AG20443 (cell line): ENCODE measurements at regions not wholly inside any gene's neighbourhood (a gene's known extent, or its start where the extent isn't known, plus 50 kb on each side); places are given as distances from the start of the nearest gene placed in this dataset.
A peak's percentile ranks its signal among the peaks of the same experiment; 100 is the strongest.
"Not testable (repeated sequence)": the region's sequence is repeated elsewhere in the genome, so short reads cannot be mapped to it uniquely, and the experiment has no call there.

Experiments used
- DNase-seq: peaks from one replicate; pipeline ENCODE4 v3.0.0; 2012; ENCODE audit warnings: low spot score, mixed read lengths

DNA sequence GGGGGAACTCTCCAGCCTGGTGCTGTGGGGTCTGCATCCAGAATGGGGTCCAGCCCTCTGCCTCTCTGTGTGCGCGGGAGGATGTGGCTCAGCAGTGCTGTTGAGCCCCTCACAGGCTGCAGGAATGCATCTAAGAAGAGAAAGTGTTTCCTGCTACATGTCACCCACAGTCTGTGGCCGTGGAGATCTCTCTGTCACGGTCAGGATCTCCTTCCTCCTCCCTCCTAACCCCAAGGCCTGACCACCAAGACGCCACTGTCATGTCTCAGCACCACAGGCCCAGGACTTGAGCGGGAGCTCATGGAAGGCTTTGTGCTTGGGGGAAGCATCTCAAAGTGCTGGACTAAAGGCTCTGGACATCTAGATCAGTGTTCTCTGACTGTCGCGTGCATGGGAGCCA, 90.1 kb downstream of the SREK1 start:
- DNase-seq = no peak

DNA sequence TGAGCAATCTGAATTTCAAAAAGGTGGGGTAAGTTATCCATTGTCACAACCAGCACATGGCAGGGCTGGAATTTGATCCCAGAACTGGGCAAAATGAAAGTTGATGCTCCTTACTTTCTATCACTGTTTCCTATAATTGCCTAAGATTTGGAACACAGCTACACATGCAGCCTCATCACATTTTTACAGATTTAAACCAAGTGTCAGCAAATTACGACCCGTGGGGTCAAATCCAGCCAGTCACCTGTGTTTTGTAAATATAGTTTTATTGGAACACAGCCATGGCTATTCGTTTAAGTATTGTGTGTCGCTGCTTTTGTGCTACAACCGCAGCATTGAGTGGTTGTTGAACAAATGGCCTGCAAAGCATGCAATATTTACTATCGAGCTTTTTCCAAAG, 94.3 kb downstream of the SREK1 start:
- DNase-seq = no peak

DNA sequence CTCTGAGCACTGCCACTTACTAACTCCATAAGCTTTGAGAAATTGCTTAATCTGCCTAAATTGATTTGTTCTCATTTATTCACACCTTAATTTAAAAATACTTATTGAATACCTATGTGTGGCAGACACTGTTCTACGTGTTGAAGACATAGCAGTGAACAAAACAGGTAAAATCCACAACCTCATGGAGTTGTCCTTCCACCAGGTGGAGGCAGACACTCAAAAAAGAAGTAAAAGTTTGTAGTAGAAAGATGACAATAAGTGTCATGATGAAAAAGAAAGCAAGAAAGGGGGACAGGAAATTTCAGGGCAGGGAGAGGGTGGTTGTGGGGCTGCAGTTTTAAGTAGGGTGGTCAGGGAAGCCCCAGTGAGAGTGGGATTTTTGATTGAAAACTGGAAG, 94.9 kb downstream of the SREK1 start:
- DNase-seq = no peak

DNA sequence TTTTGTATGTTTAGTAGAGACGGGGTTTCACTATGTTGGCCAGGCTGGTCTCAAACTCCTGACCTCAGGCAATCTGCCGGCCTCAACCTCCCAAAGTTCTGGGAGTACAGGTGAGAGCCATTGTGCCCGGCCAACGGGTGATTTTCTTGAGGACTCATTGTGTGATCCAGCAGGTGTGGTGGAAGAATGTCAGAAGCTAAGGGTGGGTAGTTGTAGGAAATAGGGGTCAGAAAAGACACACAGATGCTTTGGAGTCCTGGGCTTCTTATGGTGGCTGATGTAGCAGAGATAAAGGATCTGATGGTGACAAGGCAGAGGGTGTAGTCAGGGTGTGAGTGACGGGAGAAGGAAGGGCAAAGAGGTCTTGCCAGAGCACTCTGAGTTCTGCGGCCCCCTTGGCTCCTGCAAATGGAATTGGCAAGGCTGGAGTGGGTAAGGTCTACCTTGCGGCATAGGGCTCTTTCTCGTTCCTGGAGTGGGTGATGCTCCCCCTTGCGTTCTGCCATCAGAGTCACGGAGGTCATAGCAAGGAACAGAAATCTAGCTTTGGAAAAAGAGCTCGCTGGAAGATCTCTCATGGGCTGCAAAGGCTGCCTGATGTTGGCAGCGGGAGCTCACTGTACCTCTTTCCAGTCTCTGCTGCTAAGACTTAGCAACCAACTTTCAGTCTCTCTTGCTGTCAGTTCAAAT, 97.2 kb downstream of the SREK1 start:
- DNase-seq = no peak

DNA sequence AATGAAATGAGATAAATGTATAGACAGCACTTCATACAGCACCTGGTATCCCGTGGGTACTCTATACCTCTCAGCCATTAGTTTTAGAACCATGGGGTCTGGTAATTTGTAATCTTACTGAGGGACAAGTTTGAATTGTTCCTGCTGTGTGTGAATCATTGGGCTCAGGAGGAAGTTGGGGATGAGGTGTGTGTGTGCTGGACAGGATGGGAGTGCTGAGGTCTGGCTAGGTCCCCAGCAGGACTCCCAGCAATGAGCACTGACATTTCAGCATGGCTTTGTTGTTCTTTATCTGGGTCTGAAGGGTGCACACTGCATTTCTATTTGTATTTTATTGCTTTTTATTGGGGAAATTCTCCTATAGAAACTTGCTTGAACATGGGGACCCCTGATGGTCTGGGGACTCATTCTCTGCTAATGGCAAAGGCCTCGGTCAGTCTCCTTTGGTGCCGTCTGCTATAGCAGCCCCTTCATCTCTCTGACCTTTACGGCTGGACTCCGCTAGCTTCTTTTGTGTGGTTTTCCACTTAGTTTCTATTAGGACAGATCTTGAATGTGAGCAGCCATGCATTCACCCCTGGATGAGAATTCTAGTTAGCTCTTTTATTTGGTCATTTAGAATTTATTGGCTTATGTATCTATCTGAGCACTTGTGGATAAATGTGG, 98.1 kb downstream of the SREK1 start:
- no peak for DNase-seq

DNA sequence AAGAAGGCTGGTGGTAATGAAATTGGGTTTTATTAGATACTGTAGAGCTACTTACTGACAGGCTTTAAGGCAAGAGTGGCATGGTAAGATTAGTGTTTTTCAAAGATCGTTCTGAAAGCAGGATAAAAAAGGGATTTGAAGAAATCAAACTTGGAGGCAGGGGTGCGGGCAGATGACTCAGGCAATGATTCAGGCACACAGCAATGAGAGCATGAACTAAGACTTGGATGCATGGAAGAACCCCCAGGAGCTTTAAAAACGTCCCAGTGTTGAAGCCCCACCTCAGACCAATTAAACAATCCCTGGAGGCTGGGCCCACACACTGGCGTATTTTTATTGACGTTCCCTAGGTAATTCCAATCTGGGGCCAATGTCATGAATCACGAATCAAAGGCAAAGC, 102.5 kb downstream of the SREK1 start:
- DNase-seq = peak; percentile 67

DNA sequence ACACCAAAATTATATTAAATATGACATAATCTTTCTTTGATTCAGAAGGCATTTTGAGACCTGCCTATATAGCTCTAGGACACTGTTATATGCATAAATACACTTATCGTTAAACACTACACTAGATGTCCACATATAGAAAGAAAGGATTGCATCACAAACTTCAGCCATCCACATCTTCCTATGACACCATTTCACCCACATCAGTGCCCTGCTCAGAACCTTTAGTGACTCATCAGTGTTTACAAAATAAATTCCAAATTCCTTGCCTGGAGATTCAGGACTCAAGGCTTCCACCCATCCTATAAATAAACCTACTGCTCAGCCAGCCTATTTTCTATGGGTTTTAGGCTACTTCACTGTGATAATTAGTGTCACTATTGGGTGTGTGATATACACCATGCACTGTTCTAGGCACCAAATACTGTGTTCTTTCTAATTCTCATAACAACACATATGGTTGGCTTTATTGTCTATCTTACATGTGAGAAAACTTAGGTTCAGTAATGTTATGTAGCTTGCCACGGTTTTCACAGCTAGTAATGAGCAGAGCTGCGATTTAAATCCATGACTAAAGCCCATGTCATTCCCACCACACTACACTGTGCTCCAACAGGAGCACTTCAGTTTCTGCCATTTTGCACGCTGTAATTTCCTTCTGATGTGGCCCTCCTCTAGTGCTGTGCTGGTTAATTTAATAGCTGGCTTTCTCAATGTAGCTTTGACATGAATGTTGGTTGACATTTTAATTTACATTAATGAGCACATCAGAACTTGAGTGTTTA, 103.3 kb downstream of the SREK1 start:
- peak; percentile 79 for DNase-seq

DNA sequence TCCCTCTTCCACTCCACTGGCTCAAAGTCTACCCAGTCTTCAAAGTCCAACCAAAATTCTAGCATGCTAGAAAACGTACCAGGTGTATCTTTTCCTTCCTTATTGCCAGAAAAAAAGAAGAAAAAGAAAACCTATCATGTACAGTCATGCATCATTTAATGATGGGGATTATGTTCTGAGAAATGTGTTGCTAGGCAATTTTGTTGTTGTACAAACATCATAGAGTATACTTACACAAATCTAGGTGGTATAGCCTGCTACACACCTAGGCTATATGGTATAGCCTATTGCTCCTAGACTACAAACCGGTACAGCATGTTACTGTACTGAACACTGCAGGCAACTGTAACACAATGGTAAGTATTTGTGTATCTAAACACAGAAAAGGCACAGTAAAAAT, 104.8 kb downstream of the SREK1 start:
- no peak for DNase-seq

DNA sequence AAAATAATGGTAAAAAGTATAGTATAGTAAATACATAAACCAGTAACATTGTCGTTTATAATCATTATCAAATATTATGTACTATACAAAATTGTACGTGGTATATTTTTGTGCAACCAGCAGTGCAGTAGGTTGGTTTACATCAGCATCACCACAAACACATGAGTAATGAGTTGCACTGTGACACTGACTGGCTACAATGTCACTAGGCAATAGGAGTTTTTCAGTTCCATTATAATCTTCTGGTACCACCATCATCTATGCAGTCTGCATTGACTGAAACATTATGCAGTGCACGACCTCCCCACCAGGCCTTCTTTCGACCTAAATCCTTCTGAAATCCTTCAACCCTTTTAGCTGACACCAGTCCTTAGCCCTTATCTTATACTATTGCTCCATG, 105.8 kb downstream of the SREK1 start:
- no peak for DNase-seq

DNA sequence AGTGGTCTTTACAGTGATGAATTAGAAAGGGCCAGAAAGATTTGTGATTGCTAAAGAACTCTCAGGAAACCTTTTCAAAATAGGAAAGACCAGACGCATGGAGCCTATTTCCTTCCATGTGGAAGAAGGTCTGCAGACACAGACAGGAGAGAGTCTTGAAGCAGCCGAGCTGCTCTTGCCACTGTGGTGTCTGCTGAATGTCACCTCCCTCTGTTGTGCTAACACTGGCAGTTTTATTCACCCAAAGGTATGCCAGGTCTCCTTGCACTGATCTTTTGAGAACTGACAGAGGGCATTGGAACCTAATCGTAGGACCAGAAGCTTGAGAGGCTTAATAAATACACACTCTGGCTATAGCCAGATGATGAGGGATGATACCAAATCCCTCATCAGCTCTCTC, 108.7 kb downstream of the SREK1 start:
- no peak for DNase-seq

DNA sequence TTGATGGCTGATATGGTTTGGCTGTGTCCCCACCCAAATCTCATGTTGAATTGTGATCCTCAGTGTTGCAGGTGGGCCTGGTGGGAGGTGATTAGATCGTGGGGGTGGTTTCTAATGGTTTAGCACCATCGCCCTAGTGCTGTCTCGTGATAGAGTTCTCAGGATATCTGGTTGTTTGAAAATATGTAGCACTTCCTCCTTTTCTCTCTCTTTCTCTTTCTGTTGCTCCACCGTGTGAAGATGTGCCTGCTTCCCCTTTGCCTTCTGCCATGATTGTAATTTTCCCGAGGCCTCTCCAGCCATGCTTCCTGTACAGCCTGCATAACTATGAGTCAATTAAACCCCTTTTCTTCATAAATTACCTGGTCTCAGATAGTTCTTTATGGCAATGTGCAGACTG, 111.6 kb downstream of the SREK1 start:
- no peak for DNase-seq

DNA sequence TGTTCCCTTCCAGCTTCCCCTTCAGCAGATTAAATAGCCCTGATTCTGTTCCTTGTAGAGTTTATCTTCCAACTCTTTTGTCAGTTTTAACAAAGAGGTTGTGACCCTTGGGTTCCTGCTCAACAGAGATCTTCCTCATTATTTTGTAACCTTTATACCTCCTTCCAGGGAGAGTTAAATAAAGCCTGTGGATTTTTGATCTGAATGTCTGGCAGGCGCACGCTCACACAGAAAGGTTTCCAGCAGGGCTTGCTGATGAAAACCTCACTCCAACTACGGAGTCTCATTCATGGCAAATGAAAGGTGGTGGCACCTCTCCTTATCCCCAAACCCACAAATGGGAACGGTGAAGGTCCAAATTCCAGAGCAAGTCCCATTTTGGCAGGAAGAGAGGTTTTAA, 129.0 kb downstream of the SREK1 start:
- no peak for DNase-seq

DNA sequence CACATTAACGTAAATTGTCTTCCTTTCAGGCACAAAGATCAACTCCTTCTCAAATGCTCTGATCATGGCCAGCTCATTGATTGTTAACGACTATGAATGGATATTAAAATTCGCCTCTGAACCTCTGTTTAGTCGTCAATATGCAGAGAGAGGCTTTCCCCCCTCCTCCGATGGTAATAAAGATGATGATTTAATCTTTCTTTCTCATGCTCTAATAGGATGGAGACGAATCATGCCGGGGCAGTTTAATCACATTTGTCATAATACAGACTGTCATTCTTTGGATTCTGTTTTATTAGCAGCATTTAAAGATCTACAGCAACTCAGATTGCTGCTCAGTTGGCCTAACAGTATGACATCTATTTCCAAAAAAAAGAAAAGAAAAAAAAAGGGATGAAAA, 132.9 kb downstream of the SREK1 start:
- no peak for DNase-seq

DNA sequence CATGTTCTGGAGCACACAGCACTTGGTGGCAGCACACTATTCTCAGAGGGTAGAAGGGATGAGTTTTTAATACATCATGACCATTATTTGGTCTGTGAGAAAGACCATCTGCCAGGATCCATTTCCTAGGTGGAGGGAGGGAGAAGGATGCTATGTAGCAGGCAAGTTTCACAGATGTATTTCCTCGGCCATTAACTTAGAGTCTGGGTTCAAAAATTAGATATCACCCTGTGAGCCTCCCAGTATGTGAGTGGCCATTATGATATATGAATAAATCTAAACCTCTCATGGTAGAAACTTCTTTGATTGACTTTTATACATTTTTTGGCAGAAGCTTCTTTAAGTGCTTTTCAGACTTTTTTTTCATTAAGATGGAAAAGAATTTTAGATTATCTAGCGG, 133.9 kb downstream of the SREK1 start:
- no peak for DNase-seq

DNA sequence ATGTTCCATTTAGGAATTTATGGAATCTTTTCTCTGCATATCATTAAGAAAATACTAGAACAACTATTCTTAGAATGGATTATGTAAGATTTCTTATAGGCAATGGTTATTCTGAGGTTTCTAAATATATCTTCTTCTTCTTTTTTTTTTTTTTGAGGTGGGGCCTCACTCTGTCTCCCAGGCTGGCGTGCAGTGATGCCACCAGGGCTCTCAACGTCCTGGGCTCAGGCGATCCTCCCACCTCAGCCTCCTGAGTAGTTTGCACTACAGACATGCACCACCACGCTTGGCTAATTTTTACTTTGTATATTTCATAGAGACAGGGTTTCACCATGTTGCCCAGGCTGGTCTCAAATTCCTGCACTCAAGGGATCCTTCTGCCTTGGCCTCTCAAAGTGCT, 137.2 kb downstream of the SREK1 start:
- no peak for DNase-seq

DNA sequence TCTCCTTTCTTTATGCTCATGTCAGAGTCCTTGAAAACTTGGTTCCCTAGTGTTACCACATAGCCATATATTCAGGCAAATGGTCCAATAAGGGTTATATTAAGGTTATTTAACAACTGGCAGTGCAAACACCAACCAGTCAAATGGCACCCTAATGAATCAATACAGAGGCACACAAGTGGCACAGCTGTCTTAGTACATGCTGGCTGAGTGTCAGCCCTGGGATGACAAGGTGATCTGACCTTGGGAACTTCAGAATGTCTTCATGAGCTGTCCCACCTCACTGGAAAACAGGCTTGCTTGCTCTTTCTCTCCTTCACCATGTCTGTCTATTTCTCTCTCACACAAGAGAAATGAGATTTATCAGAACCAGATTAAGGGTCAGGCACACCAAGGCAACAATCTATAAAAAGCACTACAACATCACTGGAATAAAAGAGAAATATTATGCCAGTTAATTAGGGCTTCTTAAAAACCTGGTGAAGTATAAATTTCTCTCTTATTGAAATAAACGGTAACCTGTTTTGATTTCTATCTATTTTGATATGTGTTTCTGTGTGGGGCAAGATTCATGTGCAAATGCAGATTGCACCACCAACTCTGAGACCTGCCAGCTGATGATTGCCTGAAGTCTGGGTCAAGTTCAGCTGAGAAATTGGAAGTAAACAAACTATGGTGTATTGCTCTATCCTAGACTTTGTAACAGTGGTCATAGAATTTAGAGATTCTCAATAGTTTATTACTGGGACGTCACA, 140.7 kb downstream of the SREK1 start:
- DNase-seq = no peak

DNA sequence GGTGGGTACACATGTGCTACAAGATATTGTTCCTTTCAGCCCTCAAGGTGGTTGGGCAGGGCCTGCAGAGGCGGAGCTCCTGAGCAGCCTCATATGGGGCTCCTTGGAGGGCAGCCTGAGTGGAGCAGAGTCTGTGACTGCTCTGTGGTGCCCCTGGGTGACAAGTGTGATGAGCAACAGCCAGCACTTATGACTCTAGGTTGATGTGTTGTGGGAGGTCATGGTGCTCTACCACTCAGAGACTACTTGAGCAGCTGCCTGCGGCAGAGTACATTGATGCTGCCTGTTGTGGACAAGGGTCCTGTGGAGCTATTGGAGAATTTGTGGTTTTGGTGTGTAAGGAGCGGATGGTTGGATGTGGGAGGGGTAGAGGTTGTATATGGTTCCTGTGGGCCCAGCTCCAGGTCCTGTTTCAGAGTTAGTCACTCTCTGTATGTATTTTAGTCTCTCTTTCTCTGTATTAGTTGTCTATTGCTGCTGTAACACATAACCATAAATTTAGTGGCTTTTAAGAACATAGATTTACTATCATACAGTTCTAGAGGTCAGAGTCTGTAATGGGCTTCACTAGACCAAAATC, 141.3 kb downstream of the SREK1 start:
- no peak for DNase-seq

DNA sequence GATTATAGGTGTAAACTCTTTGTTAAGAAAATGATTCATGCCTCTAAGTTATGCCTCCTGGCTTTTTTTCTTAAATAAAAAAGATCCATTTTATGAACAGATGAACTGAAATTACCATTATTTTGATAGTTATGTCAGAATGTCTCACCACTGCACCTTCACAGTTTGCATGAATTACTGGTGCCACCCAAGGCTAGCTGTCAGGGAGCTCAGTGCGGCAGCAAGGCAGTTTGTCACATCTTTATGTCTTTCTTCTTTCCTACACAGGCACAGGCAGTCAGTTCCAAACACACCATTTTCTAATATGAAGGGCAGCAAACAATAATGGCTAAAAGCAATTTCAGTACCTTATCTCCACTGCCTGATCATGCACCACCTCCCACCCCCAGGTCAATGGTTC, 147.7 kb downstream of the SREK1 start:
- no peak for DNase-seq

DNA sequence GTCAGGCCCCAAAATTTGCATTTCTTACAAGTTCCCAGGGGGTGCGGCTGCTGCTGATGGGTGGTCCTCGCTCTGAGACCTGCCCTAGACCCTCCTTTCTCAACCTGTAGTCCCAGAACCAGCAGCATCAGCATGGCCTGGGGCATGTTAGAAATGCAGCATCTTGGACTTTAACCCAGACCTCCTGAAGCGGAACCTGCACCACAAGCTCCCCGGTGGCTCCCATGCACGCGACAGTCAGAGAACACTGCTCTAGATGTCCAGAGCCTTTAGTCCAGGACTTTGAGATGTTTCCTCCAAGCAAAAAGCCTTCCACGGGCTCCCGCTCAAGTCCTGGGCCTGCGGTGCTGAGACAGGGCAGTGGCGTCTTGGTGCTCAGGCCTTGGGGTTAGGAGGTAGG, 149.8 kb downstream of the SREK1 start:
- not testable (repeated sequence) for DNase-seq

DNA sequence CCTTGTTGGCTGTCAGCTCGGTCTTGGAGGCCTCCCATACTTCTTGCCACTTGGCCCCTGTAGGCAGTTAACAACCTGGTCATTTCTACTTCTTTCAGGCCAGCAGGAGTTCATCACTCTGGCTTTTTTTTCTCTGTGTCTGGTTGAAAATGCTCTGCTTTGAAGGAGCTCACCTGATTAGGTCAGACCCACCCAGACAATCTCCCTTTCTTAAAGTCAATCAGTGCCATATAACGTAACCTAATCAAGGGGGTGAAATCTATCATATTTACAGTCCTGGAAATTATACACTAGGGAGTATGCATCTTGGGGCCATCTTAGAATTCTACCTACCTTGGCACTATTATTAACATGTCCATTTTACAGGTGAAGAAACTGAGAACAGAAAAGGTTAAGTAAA, 155.4 kb downstream of the SREK1 start:
- DNase-seq = no peak

DNA sequence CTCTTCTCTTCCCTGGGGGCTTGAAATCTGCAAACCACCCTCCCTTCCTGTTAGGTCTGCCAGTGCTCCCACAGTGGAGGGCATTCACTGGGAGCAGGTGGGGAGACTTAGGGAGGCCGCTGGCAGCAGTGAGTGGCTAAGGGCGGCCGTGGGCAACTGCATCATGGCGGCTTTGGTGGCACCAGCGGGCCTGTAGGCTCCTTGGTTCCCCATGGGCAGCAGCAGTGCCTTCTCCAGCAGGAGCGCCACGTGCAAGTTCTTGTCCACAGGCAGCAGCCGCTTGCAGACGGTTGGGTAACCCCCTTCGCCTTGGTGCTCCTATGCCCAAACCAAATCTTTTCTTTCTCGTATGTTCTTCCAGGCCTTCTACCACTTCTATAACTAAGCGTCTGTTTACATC, 158.2 kb downstream of the SREK1 start:
- no peak for DNase-seq
